Calu3 (cell line): ENCODE measurements at regions not wholly inside any gene's neighbourhood (a gene's known extent, or its start where the extent isn't known, plus 50 kb on each side); places are given as distances from the start of the nearest gene placed in this dataset.

Source experiments
- BruUV-seq: library from RNA; stranded (reverse); fragments of 400-500 nt; replicated peaks from 2 replicates; lab custom pipeline; 2021; lab: Mats Ljungman, UMichigan
- CTCF ChIA-PET: fragments of 300-600 bp; sonication (Branson Sonifier 250); formaldehyde crosslinking; loops from one replicate; lab custom pipeline; 2022; ENCODE audit warnings: antibody characterized with exemption; lab: Charles Lee
- DNase-seq: peaks from one replicate; pipeline ENCODE4 v3.0.0; 2022
- H3K27ac Mint-ChIP-seq: one replicate; pipeline ENCODE4 v1.8.0; 2022; ENCODE audit warnings: mixed read lengths; ENCODE audit not compliant: unreplicated experiment
- H3K27me3 Mint-ChIP-seq: one replicate; pipeline ENCODE4 v1.8.0; 2022; ENCODE audit warnings: mixed read lengths; ENCODE audit not compliant: unreplicated experiment
- H3K36me3 Mint-ChIP-seq: one replicate; pipeline ENCODE4 v1.8.0; 2022; ENCODE audit warnings: mild to moderate bottlenecking, moderate library complexity, mixed read lengths; ENCODE audit not compliant: insufficient read depth, unreplicated experiment
- H3K4me1 Mint-ChIP-seq: one replicate; pipeline ENCODE4 v1.8.0; 2022; ENCODE audit warnings: mild to moderate bottlenecking, low read depth, mixed read lengths; ENCODE audit not compliant: unreplicated experiment
- H3K4me3 Mint-ChIP-seq: one replicate; pipeline ENCODE4 v1.8.0; 2022; ENCODE audit warnings: mild to moderate bottlenecking, low read depth, moderate library complexity, mixed read lengths; ENCODE audit not compliant: unreplicated experiment
- H3K9me3 Mint-ChIP-seq: one replicate; pipeline ENCODE4 v1.8.0; 2022; ENCODE audit warnings: low read depth, mixed read lengths; ENCODE audit not compliant: unreplicated experiment
- intact Hi-C: fragments of 100-400 bp; cut with micrococcal nuclease; formaldehyde crosslinking; loops from one replicate; pipeline ENCODE4 v1.10.0; 2022; ENCODE audit not compliant: unreplicated experiment
- TF ChIP-seq, protein P1 (sequence below): fragments of 200-600 bp; IDR thresholded peaks from one replicate; pipeline ENCODE4 v1.8.0; 2022; ENCODE audit warnings: antibody characterized with exemption; ENCODE audit not compliant: unreplicated experiment

DNA sequence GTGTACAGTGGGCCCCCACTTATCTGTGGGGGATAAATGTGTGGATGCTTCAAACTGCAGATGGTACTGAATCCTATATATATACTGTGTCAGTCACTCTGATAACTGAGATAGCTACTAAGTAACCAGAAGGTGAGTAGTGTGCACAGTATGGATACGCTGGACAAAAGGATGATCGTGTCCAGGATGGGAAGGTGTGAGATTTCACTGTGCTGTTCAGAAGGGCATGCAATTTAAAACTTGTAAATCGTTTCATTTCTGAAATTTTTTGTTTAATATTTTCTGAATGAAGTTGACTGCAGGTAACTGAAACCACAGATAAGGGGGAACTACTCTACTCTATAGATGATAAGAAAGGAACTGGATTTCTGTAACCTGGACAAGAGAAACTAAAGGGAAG lies 52.1 kb upstream of the SESN3 start:
- TF ChIP-seq, protein P1, sequence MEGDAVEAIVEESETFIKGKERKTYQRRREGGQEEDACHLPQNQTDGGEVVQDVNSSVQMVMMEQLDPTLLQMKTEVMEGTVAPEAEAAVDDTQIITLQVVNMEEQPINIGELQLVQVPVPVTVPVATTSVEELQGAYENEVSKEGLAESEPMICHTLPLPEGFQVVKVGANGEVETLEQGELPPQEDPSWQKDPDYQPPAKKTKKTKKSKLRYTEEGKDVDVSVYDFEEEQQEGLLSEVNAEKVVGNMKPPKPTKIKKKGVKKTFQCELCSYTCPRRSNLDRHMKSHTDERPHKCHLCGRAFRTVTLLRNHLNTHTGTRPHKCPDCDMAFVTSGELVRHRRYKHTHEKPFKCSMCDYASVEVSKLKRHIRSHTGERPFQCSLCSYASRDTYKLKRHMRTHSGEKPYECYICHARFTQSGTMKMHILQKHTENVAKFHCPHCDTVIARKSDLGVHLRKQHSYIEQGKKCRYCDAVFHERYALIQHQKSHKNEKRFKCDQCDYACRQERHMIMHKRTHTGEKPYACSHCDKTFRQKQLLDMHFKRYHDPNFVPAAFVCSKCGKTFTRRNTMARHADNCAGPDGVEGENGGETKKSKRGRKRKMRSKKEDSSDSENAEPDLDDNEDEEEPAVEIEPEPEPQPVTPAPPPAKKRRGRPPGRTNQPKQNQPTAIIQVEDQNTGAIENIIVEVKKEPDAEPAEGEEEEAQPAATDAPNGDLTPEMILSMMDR = no peak
- Mint-ChIP-seq H3K4me1 (peaks cover 9% of the 10 kb centered on the region), H3K27ac (no peak overlapping the region), H3K4me3 (no peak overlapping the region), H3K9me3 (no peaks in the 10 kb centered on the region), H3K36me3 (no peaks in the 10 kb centered on the region), H3K27me3 (no peaks in the 10 kb centered on the region)
- no peak for DNase-seq
- no TSS peak for BruUV-seq
- intact Hi-C loops = no loop called here
- CTCF ChIA-PET = no interaction called here

DNA sequence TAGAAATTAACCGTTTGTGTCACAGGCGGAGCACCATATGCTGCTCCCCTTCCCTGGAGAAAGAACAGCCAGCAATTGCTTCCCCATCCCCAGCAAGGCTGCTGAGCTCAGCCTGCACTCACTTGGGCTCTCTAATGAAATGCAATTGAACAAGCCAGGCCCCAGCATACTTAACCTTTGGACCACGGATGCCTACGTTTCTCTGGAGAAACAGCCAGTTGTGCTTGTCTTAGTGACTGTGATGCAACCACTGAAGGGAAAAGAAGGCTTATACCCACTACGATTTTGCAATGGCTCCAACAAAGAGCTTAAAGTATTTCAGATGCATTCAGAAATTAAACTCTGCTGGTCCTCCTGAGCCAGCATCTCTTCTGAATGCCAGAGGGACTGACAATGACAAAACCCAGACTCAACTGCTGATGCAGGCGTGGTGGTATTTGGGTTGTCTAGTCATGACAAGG lies 51.3 kb upstream of the SESN3 start:
- intact Hi-C loops = no loop called here
- no peaks in the 10 kb centered on the region for H3K36me3 Mint-ChIP-seq
- H3K27me3 Mint-ChIP-seq = no peaks in the 10 kb centered on the region
- TF ChIP-seq, protein P1 = no peak
- H3K9me3 Mint-ChIP-seq = no peaks in the 10 kb centered on the region
- peaks cover 9% of the 10 kb centered on the region for H3K4me1 Mint-ChIP-seq
- no peak for DNase-seq
- CTCF ChIA-PET = no interaction called here
- BruUV-seq = no TSS peak
- no peak overlapping the region for H3K4me3 Mint-ChIP-seq
- no peak overlapping the region for H3K27ac Mint-ChIP-seq
